K562 (cell line): ENCODE measurements at regions not wholly inside any gene's neighbourhood (a gene's known extent, or its start where the extent isn't known, plus 50 kb on each side); places are given as distances from the start of the nearest gene placed in this dataset.

Source experiments
- CBFA2T3 ChIP-seq: fragments of 450-650 bp; IDR thresholded peaks from 2 replicates; pipeline ENCODE4 v1.6.1; 2017
- CREM ChIP-seq: IDR thresholded peaks from 2 replicates; pipeline ENCODE4 v1.6.1; 2014; ENCODE audit warnings: antibody characterized with exemption, low read depth
- CSDE1 ChIP-seq, 2 experiments: fragments of 450-650 bp; IDR thresholded peaks; 2 replicates each; pipeline ENCODE4 v1.6.1; 2016; ENCODE audit warnings: mild to moderate bottlenecking in 1 of 2
- EHMT2 ChIP-seq: fragments of 450-650 bp; IDR thresholded peaks from 2 replicates; pipeline ENCODE4 v1.6.1; 2018; ENCODE audit warnings: antibody characterized with exemption
- ESRRA ChIP-seq: fragments of 450-650 bp; IDR thresholded peaks from 2 replicates; pipeline ENCODE4 v1.6.1; 2014; ENCODE audit warnings: low read depth, mild to moderate bottlenecking, moderate library complexity, borderline replicate concordance
- ETV1 ChIP-seq: fragments of 450-650 bp; conservative IDR thresholded peaks from 2 replicates; pipeline ENCODE4 v1.6.1; 2016; ENCODE audit warnings: missing genetic modification characterization, control low read depth, low read depth, missing compliant biosample characterization
- LEF1 ChIP-seq: fragments of 450-650 bp; IDR thresholded peaks from 2 replicates; pipeline ENCODE4 v1.6.1; 2016; ENCODE audit warnings: mild to moderate bottlenecking
- NFIC ChIP-seq: fragments of 450-650 bp; IDR thresholded peaks from 2 replicates; pipeline ENCODE4 v1.6.1; 2017; ENCODE audit warnings: mild to moderate bottlenecking, inconsistent platforms
- NFXL1 ChIP-seq: fragments of 450-650 bp; formaldehyde crosslinking; IDR thresholded peaks from 2 replicates; pipeline ENCODE4 v1.4.0; 2021; ENCODE audit warnings: mild to moderate bottlenecking
- NR2C1 ChIP-seq, 2 experiments: fragments of 450-650 bp; IDR thresholded peaks; 2 replicates each; pipeline ENCODE4 v1.6.1; 2017; ENCODE audit warnings: mild to moderate bottlenecking in 2 of 2, antibody characterized with exemption in 1 of 2, inconsistent platforms in 1 of 2, missing compliant biosample characterization in 1 of 2, missing genetic modification characterization in 1 of 2
- POLR2B ChIP-seq: fragments of 450-650 bp; IDR thresholded peaks from 2 replicates; pipeline ENCODE4 v1.6.1; 2018; ENCODE audit warnings: low read depth; ENCODE audit not compliant: partially characterized antibody
- PRDM10 ChIP-seq: fragments of 450-650 bp; IDR thresholded peaks from 2 replicates; pipeline ENCODE4 v1.6.1; 2018; ENCODE audit not compliant: partially characterized antibody
- REST ChIP-seq, 2 experiments: fragments of 450-650 bp; formaldehyde crosslinking in 1 of 2; IDR thresholded peaks; 2 replicates each; pipeline versions ENCODE4 v1.4.0 to v1.6.1; 2014 to 2020; ENCODE audit warnings: mild to moderate bottlenecking in 2 of 2, borderline replicate concordance in 1 of 2, low read depth in 1 of 2
- TAF9B ChIP-seq: fragments of 450-650 bp; IDR thresholded peaks from 2 replicates; pipeline ENCODE4 v1.6.1; 2018; ENCODE audit warnings: mild to moderate bottlenecking; ENCODE audit not compliant: partially characterized antibody
- ZNF23 ChIP-seq: fragments of 250-450 bp; sonication (Bioruptor Pico); IDR thresholded peaks from 2 replicates; pipeline ENCODE4 v1.4.0; 2020; ENCODE audit warnings: mild to moderate bottlenecking
- ZNF24 ChIP-seq: fragments of 450-650 bp; IDR thresholded peaks from 2 replicates; pipeline ENCODE4 v1.6.1; 2016
- ZNF316 ChIP-seq: fragments of 450-650 bp; IDR thresholded peaks from 2 replicates; pipeline ENCODE4 v1.6.1; 2016

- TF ChIP-seq REST (IDR thresholded peaks at IDR 0.05; ENCODE audit: borderline replicate concordance) (peak; percentile 92), REST (CRISPR knock-in tag; IDR thresholded peaks at IDR 0.05; ENCODE audit: low read depth) (0 out of 2 replicates have a peak, but pooled peaks have one; percentile 26), CSDE1 (IDR thresholded peaks at IDR 0.05) (peak in 1 of 2 experiments; percentile 36; a peak in 1 of 4 replicates), PRDM10 (peak; percentile 52), ZNF24 (peak; percentile 17; the same call in 1 of the 2 replicates), TAF9B (peak; percentile 93), CREM (peak; percentile 75), CBFA2T3 (peak; percentile 96), ETV1 (tag) (peak; percentile 28; the same call in 1 of the 2 replicates), LEF1 (peak; percentile 96), NR2C1 (IDR thresholded peaks at IDR 0.05) (peak; percentile 28; the same call in 1 of the 2 replicates), NR2C1 (tag; IDR thresholded peaks at IDR 0.05) (peak; percentile 32; the same call in 1 of the 2 replicates), NFXL1 (CRISPR knock-in tag) (peak; percentile 12; the same call in 1 of the 2 replicates), ZNF23 (CRISPR knock-in tag) (peak; percentile 20; the same call in 1 of the 2 replicates), NFIC (peak; percentile 76), ESRRA (peak; percentile 74; the same call in 1 of the 2 replicates), EHMT2 (peak; percentile 78; the same call in 1 of the 2 replicates), POLR2B (peak; percentile 69), ZNF316 (peak; percentile 88)
Measured at GRCh38 chr6:72560721-72561593, 60.9 kb upstream of the KCNQ5 start (continued).
